ENCODE measurements at regions not wholly inside any gene's neighbourhood (a gene's known extent, or its start where the extent isn't known, plus 50 kb on each side); places are given as distances from the start of the nearest gene placed in this dataset.

DNA sequence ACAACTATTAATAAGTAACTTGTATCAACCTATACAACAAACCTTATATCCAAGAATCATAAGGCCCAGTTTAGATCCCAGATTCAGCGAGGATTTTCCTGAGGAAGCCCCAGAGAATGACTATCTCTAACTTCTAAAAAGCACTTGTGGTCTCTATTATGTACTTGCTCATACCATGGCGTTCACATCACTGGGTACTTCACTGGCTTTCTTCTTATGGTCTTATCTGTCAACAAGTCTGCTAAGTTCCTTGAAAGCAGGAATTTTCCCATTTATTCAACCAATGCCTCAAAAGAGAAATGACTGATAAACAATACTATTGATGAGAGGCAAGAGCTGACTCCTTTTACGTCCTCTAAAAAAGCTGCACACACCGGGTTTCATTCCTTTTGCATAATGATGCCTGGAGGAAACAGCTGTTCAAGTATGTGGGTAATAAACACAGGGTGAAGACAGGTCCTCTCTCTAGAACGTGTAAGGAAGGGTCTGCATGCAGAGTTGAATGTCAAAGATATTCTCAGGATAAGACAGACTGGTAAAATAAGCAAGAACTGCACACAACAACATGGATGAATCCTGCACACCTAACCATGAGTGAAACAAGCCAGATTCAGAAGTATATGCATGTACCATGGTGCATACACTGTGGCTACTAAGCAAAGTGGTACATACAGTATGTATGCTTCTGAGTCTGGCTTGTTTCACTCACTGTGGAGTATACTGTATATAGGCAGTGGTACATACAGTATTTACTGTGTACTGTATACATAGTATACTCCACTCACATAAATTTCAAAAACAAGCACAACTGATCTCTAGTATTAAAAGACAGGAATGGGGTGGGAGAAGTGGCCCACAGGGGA, 408.7 kb downstream of the SHQ1 start:
- TF ChIP-seq CTCF (IDR thresholded peaks at IDR 0.05; ENCODE audit: insufficient read depth, low read length, poor library complexity, severe bottlenecking), result no peak
- no peak for TF ChIP-seq EZH2phosphoT487 (conservative IDR thresholded peaks at IDR 0.05; ENCODE audit: low read length)
- Histone ChIP-seq H3K9me2 (replicated peaks; ENCODE audit: insufficient read depth, low read length) (no peaks in the 10 kb centered on the region), H3K27ac (ENCODE audit: low read depth, low read length) (no peak overlapping the region), H2AFZ (ENCODE audit: low read depth, low read length, severe bottlenecking) (no peak overlapping the region), H3K36me3 (ENCODE audit: low read length) (no peaks in the 10 kb centered on the region; the same call in 1 of the 2 replicates), H3K79me2 (ENCODE audit: insufficient read depth, low read length) (peaks cover 54% of the 10 kb centered on the region), H3K27me3 (ENCODE audit: low read length) (no peaks in the 10 kb centered on the region), H3K9me3 (ENCODE audit: insufficient read depth, low read length) (no peaks in the 10 kb centered on the region), H3K4me2 (ENCODE audit: low read depth, low read length, poor library complexity, severe bottlenecking) (no peak overlapping the region), H3K9ac (ENCODE audit: low read length) (no peak overlapping the region), H3F3A (ENCODE audit: insufficient read depth) (no peaks in the 10 kb centered on the region), H4K20me1 (ENCODE audit: low read depth, low read length) (peaks cover 69% of the 10 kb centered on the region), H3K4me3 (ENCODE audit: insufficient read depth, low read length, poor library complexity, severe bottlenecking) (no peak overlapping the region)

DNA sequence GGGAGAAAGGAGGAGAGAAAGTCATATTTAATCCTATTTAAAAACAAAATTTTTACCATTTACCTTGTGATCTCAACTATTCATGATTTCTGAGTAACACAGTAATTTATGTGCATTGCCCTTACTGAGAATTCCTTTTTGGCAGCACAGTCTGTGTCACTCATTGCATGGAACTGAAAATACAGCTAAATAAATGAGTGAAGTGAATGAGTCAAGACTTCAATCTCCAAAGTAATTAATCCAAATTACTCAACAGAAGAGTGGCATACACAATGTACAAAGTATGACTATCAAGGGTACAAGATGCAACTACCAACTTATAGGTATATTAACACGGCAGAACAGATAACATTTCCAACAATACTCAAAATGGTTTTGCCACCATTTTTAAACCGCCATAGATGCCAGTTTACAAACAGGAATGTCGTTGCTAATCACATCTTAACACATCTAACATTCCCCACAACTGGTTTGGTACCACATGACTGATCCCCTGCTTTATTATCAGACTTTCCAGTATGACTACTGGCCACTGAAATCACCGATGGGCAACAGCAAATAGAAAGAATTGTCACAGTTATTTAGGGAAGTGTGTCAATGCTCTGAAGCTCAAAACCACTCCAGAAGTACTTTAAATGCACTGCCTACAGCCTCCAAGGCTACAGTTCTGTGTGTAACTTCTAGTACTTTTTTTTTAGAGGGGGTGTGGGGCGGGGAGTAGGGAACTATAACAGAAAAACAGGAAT, 410.4 kb downstream of the SHQ1 start:
- Histone ChIP-seq H3K9me3 (ENCODE audit: insufficient read depth, low read length) (no peaks in the 10 kb centered on the region), H3F3A (ENCODE audit: insufficient read depth) (no peaks in the 10 kb centered on the region), H3K27ac (ENCODE audit: low read depth, low read length) (no peak overlapping the region), H3K36me3 (ENCODE audit: low read length) (no peaks in the 10 kb centered on the region; the same call in 1 of the 2 replicates), H3K79me2 (ENCODE audit: insufficient read depth, low read length) (peaks cover 46% of the 10 kb centered on the region), H3K9ac (ENCODE audit: low read length) (no peak overlapping the region), H3K27me3 (ENCODE audit: low read length) (no peaks in the 10 kb centered on the region), H4K20me1 (ENCODE audit: low read depth, low read length) (peaks cover 69% of the 10 kb centered on the region), H3K4me3 (ENCODE audit: insufficient read depth, low read length, poor library complexity, severe bottlenecking) (no peak overlapping the region), H3K9me2 (replicated peaks; ENCODE audit: insufficient read depth, low read length) (no peaks in the 10 kb centered on the region), H3K4me2 (ENCODE audit: low read depth, low read length, poor library complexity, severe bottlenecking) (no peak overlapping the region), H2AFZ (ENCODE audit: low read depth, low read length, severe bottlenecking) (no peak overlapping the region)
- TF ChIP-seq EZH2phosphoT487 (conservative IDR thresholded peaks at IDR 0.05; ENCODE audit: low read length), result no peak
- TF ChIP-seq CTCF (IDR thresholded peaks at IDR 0.05; ENCODE audit: insufficient read depth, low read length, poor library complexity, severe bottlenecking), result no peak

DNA sequence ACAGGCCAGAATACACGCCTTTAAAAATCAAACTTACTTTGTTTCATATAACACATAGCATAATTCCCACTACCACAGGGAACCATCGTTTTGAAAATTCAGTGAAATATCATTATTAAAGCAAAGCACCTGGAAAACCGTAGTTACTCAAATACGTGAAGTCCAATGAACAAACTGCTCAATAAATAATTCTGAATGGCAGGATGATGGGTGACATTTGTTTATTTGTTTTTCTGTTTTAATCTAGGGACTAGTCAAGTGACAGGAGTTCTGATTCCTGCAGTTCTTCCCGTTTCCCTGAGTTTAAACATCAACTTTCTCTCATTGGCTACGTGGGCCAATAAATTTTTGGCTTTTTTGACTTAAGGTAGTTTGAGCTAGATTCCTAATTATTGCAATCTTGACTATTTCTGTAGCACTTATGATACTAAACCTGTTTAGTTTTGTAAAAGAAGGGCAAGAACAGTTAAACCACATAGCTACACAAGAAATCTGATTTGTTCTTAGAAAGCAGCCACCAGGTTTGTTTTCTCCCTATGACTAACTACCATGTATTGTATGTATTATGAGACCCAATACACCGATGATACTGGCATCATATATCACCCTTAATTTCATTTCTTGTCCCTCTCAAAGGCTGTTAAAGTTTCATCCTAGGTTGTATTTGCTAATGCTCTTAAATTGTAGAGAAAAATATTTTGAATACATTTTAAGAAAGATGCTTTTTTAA, 411.2 kb downstream of the SHQ1 start:
- Histone ChIP-seq H3K36me3 (ENCODE audit: low read length) (no peaks in the 10 kb centered on the region; the same call in 1 of the 2 replicates), H3K4me3 (ENCODE audit: insufficient read depth, low read length, poor library complexity, severe bottlenecking) (no peak overlapping the region), H4K20me1 (ENCODE audit: low read depth, low read length) (peaks cover 69% of the 10 kb centered on the region), H3K9me2 (replicated peaks; ENCODE audit: insufficient read depth, low read length) (no peaks in the 10 kb centered on the region), H3F3A (ENCODE audit: insufficient read depth) (no peaks in the 10 kb centered on the region), H3K4me2 (ENCODE audit: low read depth, low read length, poor library complexity, severe bottlenecking) (no peak overlapping the region), H3K9me3 (ENCODE audit: insufficient read depth, low read length) (no peaks in the 10 kb centered on the region), H3K79me2 (ENCODE audit: insufficient read depth, low read length) (peaks cover 46% of the 10 kb centered on the region; the same call in 1 of the 2 replicates), H2AFZ (ENCODE audit: low read depth, low read length, severe bottlenecking) (no peak overlapping the region), H3K9ac (ENCODE audit: low read length) (no peak overlapping the region), H3K27ac (ENCODE audit: low read depth, low read length) (no peak overlapping the region), H3K27me3 (ENCODE audit: low read length) (no peaks in the 10 kb centered on the region)
- TF ChIP-seq CTCF (IDR thresholded peaks at IDR 0.05; ENCODE audit: insufficient read depth, low read length, poor library complexity, severe bottlenecking) (no peak), EZH2phosphoT487 (conservative IDR thresholded peaks at IDR 0.05; ENCODE audit: low read length) (no peak)

All from SU-DHL-6 (cell line).